ENCODE measurements at regions not wholly inside any gene's neighbourhood (a gene's known extent, or its start where the extent isn't known, plus 50 kb on each side); places are given as distances from the start of the nearest gene placed in this dataset.

DNA sequence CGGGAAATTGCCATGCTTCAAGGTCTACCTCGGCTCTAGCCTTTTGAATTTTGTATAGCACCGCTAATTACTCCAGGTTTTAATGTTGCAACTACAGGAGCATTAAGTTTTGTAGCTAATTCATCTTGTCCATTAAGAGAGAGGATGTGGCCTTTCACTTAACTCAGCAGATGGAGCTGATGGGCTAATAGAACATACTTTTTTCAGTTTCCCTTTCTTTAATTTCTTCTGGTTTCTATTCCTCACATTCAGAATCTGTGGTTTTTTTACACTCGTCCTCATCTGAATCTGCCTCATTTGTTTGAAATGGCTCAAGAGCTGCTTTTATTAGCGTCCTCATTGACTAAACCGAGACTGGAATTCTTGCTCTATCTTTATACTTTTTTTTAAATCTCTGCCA, 2085.7 kb upstream of the C9orf72 start (continued):
- no peak for TF ChIP-seq RFX5 (IDR thresholded peaks at IDR 0.05; ENCODE audit: borderline replicate concordance, low read depth, low read length)

DNA sequence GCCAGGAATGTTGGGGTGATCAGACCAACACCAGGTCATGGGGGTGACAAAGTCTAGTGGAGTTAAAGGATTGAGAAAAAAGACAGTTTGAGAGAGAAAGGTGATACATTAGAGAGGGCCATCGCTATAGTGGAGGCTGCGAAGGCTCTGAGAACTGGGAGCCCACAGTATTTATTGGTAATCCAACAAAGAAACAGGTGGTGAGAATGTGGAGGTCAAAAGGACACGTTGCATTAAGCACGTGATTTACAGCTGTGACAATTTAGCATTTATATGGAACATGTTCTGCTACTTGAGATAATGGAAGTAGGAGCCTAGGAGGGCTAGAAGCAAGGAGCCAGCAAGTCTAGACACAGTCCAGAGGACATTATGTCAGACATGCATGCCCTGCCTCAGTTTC, 2086.5 kb upstream of the C9orf72 start:
- H3K56ac ChIP-seq (replicated peaks; ENCODE audit: insufficient read length, low read depth, low read length), result no peak overlapping the region
- no peak overlapping the region for H2BK120ac ChIP-seq (replicated peaks; ENCODE audit: low read depth, low read length)
- TF ChIP-seq SP4 (IDR thresholded peaks at IDR 0.05; ENCODE audit: low read length), result no peak
- TF ChIP-seq, protein P1, sequence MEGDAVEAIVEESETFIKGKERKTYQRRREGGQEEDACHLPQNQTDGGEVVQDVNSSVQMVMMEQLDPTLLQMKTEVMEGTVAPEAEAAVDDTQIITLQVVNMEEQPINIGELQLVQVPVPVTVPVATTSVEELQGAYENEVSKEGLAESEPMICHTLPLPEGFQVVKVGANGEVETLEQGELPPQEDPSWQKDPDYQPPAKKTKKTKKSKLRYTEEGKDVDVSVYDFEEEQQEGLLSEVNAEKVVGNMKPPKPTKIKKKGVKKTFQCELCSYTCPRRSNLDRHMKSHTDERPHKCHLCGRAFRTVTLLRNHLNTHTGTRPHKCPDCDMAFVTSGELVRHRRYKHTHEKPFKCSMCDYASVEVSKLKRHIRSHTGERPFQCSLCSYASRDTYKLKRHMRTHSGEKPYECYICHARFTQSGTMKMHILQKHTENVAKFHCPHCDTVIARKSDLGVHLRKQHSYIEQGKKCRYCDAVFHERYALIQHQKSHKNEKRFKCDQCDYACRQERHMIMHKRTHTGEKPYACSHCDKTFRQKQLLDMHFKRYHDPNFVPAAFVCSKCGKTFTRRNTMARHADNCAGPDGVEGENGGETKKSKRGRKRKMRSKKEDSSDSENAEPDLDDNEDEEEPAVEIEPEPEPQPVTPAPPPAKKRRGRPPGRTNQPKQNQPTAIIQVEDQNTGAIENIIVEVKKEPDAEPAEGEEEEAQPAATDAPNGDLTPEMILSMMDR (IDR thresholded peaks at IDR 0.05; ENCODE audit: control extremely low read depth in 1 of 3, insufficient read depth in 1 of 3, low read depth in 1 of 3, low read length in 3 of 3), result no peak
- TF ChIP-seq RBBP5 (IDR thresholded peaks at IDR 0.05; ENCODE audit: borderline replicate concordance, low read depth, low read length), result no peak
- H3K4me2 ChIP-seq (ENCODE audit: insufficient read depth in 1 of 2, low read depth in 2 of 2, low read length in 2 of 2), result no peak overlapping the region
- no peak overlapping the region for H4K5ac ChIP-seq (ENCODE audit: insufficient read length, low read depth, low read length)
- no peak overlapping the region for H3K23ac ChIP-seq (ENCODE audit: insufficient read length)
- H3K18ac ChIP-seq (ENCODE audit: extremely low read depth, low read length), result no peak overlapping the region
- CTCF ChIA-PET (ENCODE audit: partially characterized antibody), result interaction anchor here (1.2 kb wide), 1 partner anchor 32 kb away, joined by 3 read pairs; no protein-coding TSS in a partner anchor
- no peak overlapping the region for H3K9ac ChIP-seq (replicated peaks in 1 of 4; ENCODE audit: extremely low read depth in 1 of 4, low read depth in 3 of 4, low read length in 3 of 4)
- no peaks in the 10 kb centered on the region for H3K36me3 ChIP-seq (ENCODE audit: control insufficient read depth in 2 of 4, insufficient read depth in 4 of 4, low read length in 3 of 4)
- no peaks in the 10 kb centered on the region for H3K4me1 ChIP-seq (replicated peaks in 1 of 4; ENCODE audit: control insufficient read depth in 3 of 4, insufficient read depth in 4 of 4, low read length in 3 of 4)
- FAIRE-seq (no peak), DNase-seq (ENCODE audit: low read depth in 1 of 2, low spot score in 2 of 2) (no peak)
- H4K91ac ChIP-seq (replicated peaks; ENCODE audit: insufficient read length, low read length), result no peak overlapping the region
- H3K14ac ChIP-seq (ENCODE audit: insufficient read length), result no peak overlapping the region
- no peak overlapping the region for H3K4me3 ChIP-seq (ENCODE audit: extremely low read depth in 1 of 4, insufficient read depth in 2 of 4, low read depth in 3 of 4, low read length in 4 of 4)
- no peak overlapping the region for H2BK12ac ChIP-seq (ENCODE audit: low read depth, low read length)
- POLR2A ChIA-PET (ENCODE audit: partially characterized antibody), result no interaction called here
- H4K20me1 ChIP-seq (replicated peaks in 1 of 2; ENCODE audit: control insufficient read depth in 1 of 2, insufficient read depth in 2 of 2, low read length in 2 of 2), result no peaks in the 10 kb centered on the region
- H3K79me2 ChIP-seq (ENCODE audit: control insufficient read depth in 1 of 2, insufficient read depth in 2 of 2, low read length in 2 of 2), result no peaks in the 10 kb centered on the region
- no peak overlapping the region for H3K4ac ChIP-seq (replicated peaks; ENCODE audit: insufficient read length, low read depth, low read length)
- H3K27me3 ChIP-seq (replicated peaks in 1 of 4; ENCODE audit: control insufficient read depth in 3 of 4, extremely low read depth in 1 of 4, insufficient read depth in 3 of 4, low read length in 3 of 4), result no peaks in the 10 kb centered on the region
- H3K9me3 ChIP-seq (ENCODE audit: insufficient read depth in 2 of 2, low read depth in 1 of 2, low read length in 1 of 2), result no peaks in the 10 kb centered on the region
- H3K23me2 ChIP-seq (ENCODE audit: low read depth, low read length), result no peaks in the 10 kb centered on the region; the same call in 1 of the 2 replicates
- no peak overlapping the region for H2BK5ac ChIP-seq (ENCODE audit: low read depth, low read length)
- no peak overlapping the region for H4K8ac ChIP-seq (ENCODE audit: extremely low read depth, insufficient read depth, low read length)
- H2AK5ac ChIP-seq (ENCODE audit: low read depth, low read length), result no peak overlapping the region
- 92% methylated on average over 4 of the region's 4 CpGs; no CpG with 5 or more reads in 1 of the 2 experiments for WGBS, 2 experiments (ENCODE audit: extremely low coverage in 1 of 2, insufficient coverage in 1 of 2, insufficient read length in 1 of 2, insufficient replicate concordance in 2 of 2, low coverage in 1 of 2, low lambda C conversion rate in 2 of 2, missing lambda C conversion rate in 1 of 2)
- no peaks in the 10 kb centered on the region for H3K79me1 ChIP-seq (ENCODE audit: low read depth, low read length)
- no peak overlapping the region for H2BK15ac ChIP-seq (ENCODE audit: low read length)
- H2AFZ ChIP-seq (ENCODE audit: low read length), result no peak overlapping the region
- H2BK20ac ChIP-seq (ENCODE audit: low read length), result no peak overlapping the region
- H3K27ac ChIP-seq (ENCODE audit: low read depth, low read length), result no peak overlapping the region
